22Rv1 (cell line): ENCODE measurements at regions not wholly inside any gene's neighbourhood (a gene's known extent, or its start where the extent isn't known, plus 50 kb on each side); places are given as distances from the start of the nearest gene placed in this dataset.

Experiments used
- H3K27ac ChIP-seq: fragments of 450-650 bp; 2 replicates; pipeline ENCODE4 v1.5.1; 2017
- ZFX ChIP-seq: fragments of 450-650 bp; IDR thresholded peaks from 2 replicates; pipeline ENCODE4 v1.6.1; 2017; ENCODE audit warnings: antibody characterized with exemption, borderline replicate concordance
- TF ChIP-seq, protein P1 (sequence below): fragments of 450-650 bp; IDR thresholded peaks from 2 replicates; pipeline ENCODE4 v1.5.1; 2017; ENCODE audit warnings: mild to moderate bottlenecking

GRCh38 chr16:9411426-9411825 lies 320.0 kb downstream of the HAPSTR1 start:
- no peak for TF ChIP-seq ZFX
- TF ChIP-seq, protein P1, sequence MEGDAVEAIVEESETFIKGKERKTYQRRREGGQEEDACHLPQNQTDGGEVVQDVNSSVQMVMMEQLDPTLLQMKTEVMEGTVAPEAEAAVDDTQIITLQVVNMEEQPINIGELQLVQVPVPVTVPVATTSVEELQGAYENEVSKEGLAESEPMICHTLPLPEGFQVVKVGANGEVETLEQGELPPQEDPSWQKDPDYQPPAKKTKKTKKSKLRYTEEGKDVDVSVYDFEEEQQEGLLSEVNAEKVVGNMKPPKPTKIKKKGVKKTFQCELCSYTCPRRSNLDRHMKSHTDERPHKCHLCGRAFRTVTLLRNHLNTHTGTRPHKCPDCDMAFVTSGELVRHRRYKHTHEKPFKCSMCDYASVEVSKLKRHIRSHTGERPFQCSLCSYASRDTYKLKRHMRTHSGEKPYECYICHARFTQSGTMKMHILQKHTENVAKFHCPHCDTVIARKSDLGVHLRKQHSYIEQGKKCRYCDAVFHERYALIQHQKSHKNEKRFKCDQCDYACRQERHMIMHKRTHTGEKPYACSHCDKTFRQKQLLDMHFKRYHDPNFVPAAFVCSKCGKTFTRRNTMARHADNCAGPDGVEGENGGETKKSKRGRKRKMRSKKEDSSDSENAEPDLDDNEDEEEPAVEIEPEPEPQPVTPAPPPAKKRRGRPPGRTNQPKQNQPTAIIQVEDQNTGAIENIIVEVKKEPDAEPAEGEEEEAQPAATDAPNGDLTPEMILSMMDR = no peak
- H3K27ac ChIP-seq = no peak overlapping the region

GRCh38 chr16:9412031-9412914 lies 320.8 kb downstream of the HAPSTR1 start:
- no peak for TF ChIP-seq ZFX
- TF ChIP-seq, protein P1 = no peak
- no peak overlapping the region for H3K27ac ChIP-seq

DNA sequence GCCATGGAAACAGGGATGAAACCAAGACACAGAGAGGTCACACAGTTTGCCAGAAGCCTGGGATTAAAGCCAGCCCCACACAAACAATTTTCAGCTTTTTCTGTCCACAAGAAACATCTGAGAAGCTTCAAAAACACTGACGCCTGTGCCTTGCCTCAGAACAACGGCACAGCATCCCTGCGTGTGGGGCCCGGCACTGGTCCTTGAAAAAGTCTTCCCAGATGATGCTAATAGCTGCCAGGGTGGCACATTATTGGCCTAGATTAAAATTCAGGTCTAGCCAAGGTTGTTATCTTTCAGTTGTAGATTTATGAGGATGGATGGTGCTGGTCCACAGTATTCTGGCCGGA lies 321.4 kb downstream of the HAPSTR1 start:
- no peak for TF ChIP-seq ZFX
- TF ChIP-seq, protein P1 = no peak
- no peak overlapping the region for H3K27ac ChIP-seq

GRCh38 chr16:9415545-9415944 lies 324.1 kb downstream of the HAPSTR1 start:
- TF ChIP-seq ZFX = no peak
- TF ChIP-seq, protein P1 = no peak
- no peak overlapping the region for H3K27ac ChIP-seq

GRCh38 chr16:9417898-9418297 lies 326.5 kb downstream of the HAPSTR1 start:
- TF ChIP-seq, protein P1 = no peak
- no peak for TF ChIP-seq ZFX
- H3K27ac ChIP-seq = no peak overlapping the region

GRCh38 chr16:9419161-9419560 lies 327.7 kb downstream of the HAPSTR1 start:
- H3K27ac ChIP-seq = no peak overlapping the region
- TF ChIP-seq ZFX = no peak
- TF ChIP-seq, protein P1 = no peak

DNA sequence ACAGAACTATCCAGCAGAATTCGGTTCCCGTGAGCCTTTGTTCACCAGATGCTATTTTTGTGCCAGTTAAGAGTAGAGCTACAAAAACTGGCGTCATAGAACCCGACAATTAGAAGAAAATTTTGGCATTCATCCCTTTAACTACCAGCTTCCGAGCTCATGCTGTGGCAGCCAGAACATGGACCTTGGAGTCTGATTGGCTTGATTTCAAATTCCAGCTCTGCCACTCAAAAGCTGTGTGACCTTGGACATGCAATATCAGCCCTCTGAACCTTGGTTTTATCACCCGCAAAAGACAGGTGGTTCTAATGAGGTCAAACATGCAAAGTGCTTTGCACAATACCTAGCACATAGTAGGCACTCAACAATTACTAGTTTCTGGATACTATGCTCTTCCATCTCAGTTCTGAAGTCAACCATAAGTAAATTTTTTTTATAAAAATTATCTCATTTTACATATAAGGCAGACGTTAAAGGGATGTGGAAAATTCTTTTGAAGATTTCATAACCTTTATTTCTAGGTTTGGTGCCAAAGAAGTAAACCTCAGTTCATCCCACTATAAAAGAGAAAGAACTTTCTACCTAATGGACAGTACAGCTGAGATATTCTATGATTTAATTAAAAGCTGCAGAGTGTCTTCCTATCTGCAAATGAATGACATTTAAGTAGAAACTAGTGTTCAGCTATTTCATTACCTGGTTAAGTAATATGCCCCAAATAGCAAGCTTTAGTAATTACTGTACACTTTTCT lies 331.5 kb downstream of the HAPSTR1 start:
- no peak for TF ChIP-seq ZFX
- TF ChIP-seq, protein P1 = no peak
- no peak overlapping the region for H3K27ac ChIP-seq
